ENCODE measurements at regions not wholly inside any gene's neighbourhood (a gene's known extent, or its start where the extent isn't known, plus 50 kb on each side); places are given as distances from the start of the nearest gene placed in this dataset.
"Not testable (repeated sequence)": the region's sequence is repeated elsewhere in the genome, so short reads cannot be mapped to it uniquely, and the experiment has no call there.

DNA sequence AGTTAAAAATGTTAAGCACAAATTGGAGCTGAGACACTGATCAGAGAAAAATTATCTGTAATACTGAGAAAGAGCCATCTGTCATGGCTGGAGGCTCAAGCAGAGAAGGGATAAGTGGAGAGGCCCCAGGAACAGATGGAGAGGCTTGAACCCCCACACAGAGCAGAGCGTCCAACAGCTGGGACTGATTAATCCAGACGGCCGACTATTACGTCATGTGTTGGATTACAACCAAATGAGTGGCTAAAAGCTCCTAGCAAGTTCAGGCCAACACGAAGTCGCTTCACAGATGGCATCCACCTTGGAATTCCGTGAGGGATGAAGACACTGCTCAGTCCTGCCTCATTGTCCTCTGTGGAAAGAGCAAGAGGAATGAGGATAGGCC, 57.7 kb upstream of the ATXN3L start:
- TF ChIP-seq, protein P1, sequence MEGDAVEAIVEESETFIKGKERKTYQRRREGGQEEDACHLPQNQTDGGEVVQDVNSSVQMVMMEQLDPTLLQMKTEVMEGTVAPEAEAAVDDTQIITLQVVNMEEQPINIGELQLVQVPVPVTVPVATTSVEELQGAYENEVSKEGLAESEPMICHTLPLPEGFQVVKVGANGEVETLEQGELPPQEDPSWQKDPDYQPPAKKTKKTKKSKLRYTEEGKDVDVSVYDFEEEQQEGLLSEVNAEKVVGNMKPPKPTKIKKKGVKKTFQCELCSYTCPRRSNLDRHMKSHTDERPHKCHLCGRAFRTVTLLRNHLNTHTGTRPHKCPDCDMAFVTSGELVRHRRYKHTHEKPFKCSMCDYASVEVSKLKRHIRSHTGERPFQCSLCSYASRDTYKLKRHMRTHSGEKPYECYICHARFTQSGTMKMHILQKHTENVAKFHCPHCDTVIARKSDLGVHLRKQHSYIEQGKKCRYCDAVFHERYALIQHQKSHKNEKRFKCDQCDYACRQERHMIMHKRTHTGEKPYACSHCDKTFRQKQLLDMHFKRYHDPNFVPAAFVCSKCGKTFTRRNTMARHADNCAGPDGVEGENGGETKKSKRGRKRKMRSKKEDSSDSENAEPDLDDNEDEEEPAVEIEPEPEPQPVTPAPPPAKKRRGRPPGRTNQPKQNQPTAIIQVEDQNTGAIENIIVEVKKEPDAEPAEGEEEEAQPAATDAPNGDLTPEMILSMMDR (conservative IDR thresholded peaks at IDR 0.05) = no peak
- no peak overlapping the region for H3K27ac ChIP-seq

DNA sequence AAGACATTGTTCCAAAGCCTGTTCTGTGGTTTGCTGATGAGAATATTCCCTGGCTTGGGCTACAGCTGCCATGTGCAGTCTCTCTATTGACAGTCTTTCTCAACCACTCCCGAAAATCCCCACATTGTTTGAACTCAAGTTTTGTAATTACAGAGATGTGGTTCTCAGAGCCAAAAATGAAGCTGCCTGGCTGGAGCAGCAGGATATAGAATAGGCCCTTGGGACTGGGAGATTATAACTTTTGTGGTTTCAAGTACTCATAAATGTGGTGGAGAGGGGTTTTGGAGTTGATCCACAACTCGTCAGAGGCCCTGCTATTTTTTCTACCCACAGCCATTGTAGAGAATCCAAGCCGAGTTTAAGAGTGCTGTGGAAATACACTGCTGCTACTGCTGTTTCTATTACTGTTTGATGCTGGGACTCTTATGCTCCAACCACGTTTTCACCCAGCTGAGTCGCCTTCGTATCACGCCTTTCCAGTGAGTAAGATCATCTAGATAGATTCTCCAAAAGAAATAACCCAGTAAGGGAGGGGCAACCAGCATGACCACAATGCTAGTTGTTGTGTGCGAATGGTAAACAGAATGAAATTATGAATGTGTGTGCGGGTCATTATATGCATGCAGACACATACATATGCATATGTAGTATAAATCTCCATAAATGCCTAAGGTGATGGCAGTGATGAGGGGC, 57.1 kb upstream of the ATXN3L start:
- H3K27ac ChIP-seq = no peak overlapping the region
- TF ChIP-seq, protein P1 (conservative IDR thresholded peaks at IDR 0.05) = no peak

DNA sequence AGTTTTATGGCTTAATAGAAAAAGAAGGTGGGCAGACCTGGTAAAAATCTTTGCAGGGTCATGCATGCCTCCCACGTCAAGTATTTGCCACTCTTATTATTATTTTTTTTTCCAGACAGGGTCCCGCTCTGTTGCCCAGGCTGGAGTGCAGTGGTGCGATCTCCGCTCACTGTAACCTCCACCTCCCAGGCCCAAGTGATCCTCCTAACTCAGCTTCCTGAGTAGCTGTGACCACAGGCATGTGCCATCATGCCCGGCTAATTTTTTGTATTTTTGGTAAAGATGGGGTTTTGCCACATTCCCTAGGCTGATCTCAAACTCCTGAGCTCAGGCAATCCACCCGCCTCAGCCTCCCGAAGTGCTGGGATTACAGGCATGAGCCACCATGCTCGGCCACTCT, 55.7 kb upstream of the ATXN3L start:
- H3K27ac ChIP-seq = not testable (repeated sequence)

DNA sequence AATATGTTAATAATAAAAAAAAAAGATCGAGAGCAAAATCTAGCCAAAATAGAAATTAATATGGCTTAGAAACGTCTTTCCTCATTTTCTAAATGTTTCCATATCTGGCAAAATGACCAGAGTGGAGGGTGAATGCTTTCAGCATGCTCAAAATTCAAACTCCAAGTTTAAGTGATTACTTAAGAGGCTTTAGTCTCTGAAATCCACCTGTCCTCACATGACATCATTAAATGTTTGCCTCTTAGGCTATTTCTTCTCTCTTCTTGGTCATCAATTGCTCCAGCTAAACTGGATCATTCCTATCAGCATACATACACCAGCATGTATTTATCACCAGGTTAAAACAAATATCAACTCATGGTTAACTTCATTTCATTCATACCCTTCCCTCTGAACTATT, 54.5 kb upstream of the ATXN3L start:
- TF ChIP-seq, protein P1 (conservative IDR thresholded peaks at IDR 0.05) = no peak
- H3K27ac ChIP-seq = no peak overlapping the region

GRCh38 chrX:13373431-13374187, 53.8 kb upstream of the ATXN3L start:
- peak overlapping the region; percentile 31; the same call in 1 of the 2 replicates for H3K27ac ChIP-seq
- TF ChIP-seq, protein P1 (conservative IDR thresholded peaks at IDR 0.05) = no peak

GRCh38 chrX:13373027-13373426, 53.2 kb upstream of the ATXN3L start:
- TF ChIP-seq, protein P1 (conservative IDR thresholded peaks at IDR 0.05) = no peak
- H3K27ac ChIP-seq = peak overlapping the region; percentile 31; the same call in 1 of the 2 replicates

GRCh38 chrX:13372203-13372980, 52.5 kb upstream of the ATXN3L start:
- TF ChIP-seq, protein P1 (conservative IDR thresholded peaks at IDR 0.05) = no peak

More at GRCh38 chrX:13372203-13372980, 52.5 kb upstream of the ATXN3L start:
- peak overlapping the region; percentile 9; the same call in 1 of the 2 replicates for H3K27ac ChIP-seq

Measured in VCaP (cell line).